Coronary artery (tissue), 2 donors: ENCODE measurements at regions not wholly inside any gene's neighbourhood (a gene's known extent, or its start where the extent isn't known, plus 50 kb on each side); places are given as distances from the start of the nearest gene placed in this dataset.

Experiments
- DNase-seq: peaks from one replicate; pipeline ENCODE4 v3.0.0-alpha.2; 2017; ENCODE audit warnings: low spot score
- H3K27ac ChIP-seq, 2 donors: fragments of 200-600 bp; sonication (generic); one replicate each; pipeline ENCODE4 v1.5.1; 2016 to 2019
- H3K4me3 ChIP-seq: fragments of 200-600 bp; sonication (generic); 2 replicates; pipeline ENCODE4 v1.5.1; 2016; ENCODE audit warnings: mild to moderate bottlenecking, moderate library complexity
- TF ChIP-seq, protein P1 (sequence below): fragments of 200-600 bp; sonication (generic); IDR thresholded peaks from one replicate; pipeline ENCODE4 v1.5.1; 2019; ENCODE audit warnings: antibody characterized with exemption

- DNase-seq, result no peak
- TF ChIP-seq, protein P1, sequence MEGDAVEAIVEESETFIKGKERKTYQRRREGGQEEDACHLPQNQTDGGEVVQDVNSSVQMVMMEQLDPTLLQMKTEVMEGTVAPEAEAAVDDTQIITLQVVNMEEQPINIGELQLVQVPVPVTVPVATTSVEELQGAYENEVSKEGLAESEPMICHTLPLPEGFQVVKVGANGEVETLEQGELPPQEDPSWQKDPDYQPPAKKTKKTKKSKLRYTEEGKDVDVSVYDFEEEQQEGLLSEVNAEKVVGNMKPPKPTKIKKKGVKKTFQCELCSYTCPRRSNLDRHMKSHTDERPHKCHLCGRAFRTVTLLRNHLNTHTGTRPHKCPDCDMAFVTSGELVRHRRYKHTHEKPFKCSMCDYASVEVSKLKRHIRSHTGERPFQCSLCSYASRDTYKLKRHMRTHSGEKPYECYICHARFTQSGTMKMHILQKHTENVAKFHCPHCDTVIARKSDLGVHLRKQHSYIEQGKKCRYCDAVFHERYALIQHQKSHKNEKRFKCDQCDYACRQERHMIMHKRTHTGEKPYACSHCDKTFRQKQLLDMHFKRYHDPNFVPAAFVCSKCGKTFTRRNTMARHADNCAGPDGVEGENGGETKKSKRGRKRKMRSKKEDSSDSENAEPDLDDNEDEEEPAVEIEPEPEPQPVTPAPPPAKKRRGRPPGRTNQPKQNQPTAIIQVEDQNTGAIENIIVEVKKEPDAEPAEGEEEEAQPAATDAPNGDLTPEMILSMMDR, result no peak
Observed at GRCh38 chr5:87102841-87103240, 164.8 kb upstream of the RASA1 start.

GRCh38 chr5:87103616-87104287 lies 163.9 kb upstream of the RASA1 start:
- DNase-seq, result no peak
- TF ChIP-seq, protein P1, result no peak
- H3K27ac ChIP-seq, result no peak overlapping the region
- no peak overlapping the region for H3K4me3 ChIP-seq

More at GRCh38 chr5:87102841-87103240, 164.8 kb upstream of the RASA1 start:
- H3K27ac ChIP-seq, result no peak overlapping the region
- H3K4me3 ChIP-seq, result no peak overlapping the region

- Histone ChIP-seq H3K27ac (no peak overlapping the region), H3K4me3 (no peak overlapping the region)
- TF ChIP-seq, protein P1, result no peak
- no peak for DNase-seq
Observed at GRCh38 chr5:87105577-87105976, 162.1 kb upstream of the RASA1 start.

GRCh38 chr5:87109746-87110145 lies 157.9 kb upstream of the RASA1 start:
- DNase-seq, result no peak
- TF ChIP-seq, protein P1, result no peak
- H3K27ac ChIP-seq, result no peak overlapping the region
- H3K4me3 ChIP-seq, result no peak overlapping the region

- H3K4me3 ChIP-seq, result no peak overlapping the region
- TF ChIP-seq, protein P1, result no peak
- no peak for DNase-seq
- H3K27ac ChIP-seq, result no peak overlapping the region
Observed at GRCh38 chr5:87110721-87111120, 157.0 kb upstream of the RASA1 start.

GRCh38 chr5:87113861-87114260 lies 153.8 kb upstream of the RASA1 start:
- no peak overlapping the region for H3K4me3 ChIP-seq
- TF ChIP-seq, protein P1, result no peak
- DNase-seq, result no peak
- H3K27ac ChIP-seq, result no peak overlapping the region

GRCh38 chr5:87114631-87115030 lies 153.1 kb upstream of the RASA1 start:
- TF ChIP-seq, protein P1, result no peak
- Histone ChIP-seq H3K27ac (no peak overlapping the region), H3K4me3 (no peak overlapping the region)
- no peak for DNase-seq
